ENCODE measurements at regions not wholly inside any gene's neighbourhood (a gene's known extent, or its start where the extent isn't known, plus 50 kb on each side); places are given as distances from the start of the nearest gene placed in this dataset.

DNA sequence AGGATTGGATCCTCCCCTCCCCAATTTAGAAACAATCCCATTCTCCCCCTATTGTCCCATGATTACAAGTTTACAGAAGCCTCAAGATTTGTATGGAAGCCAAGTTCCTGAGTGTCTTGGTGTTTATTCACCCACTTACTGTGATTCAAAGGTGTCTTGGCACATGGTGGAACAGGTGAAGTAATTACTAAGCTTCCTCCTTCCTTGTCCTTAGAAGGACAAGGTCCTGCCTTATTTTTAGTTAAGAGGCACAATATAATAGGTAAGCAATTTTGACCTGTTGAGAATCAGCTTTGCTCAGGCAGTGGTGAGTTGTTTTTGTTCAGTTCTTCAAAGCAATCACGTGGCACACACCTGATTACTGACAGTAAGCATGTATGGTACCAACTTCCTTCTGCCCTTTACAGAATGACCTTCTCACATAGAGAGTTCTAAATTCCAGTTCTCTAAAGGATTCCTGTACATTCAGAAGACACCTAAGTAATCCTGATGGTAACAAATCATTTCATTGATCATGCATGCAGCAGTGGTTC is 60.7 kb upstream of the SLC13A1 start:
- TF ChIP-seq CTCF (conservative IDR thresholded peaks at IDR 0.05; ENCODE audit: low read depth, low read length) = no peak
- TF ChIP-seq EZH2 (IDR thresholded peaks at IDR 0.05; ENCODE audit: borderline replicate concordance, low read depth, low read length, poor library complexity, severe bottlenecking) = no peak
